ENCODE measurements at regions not wholly inside any gene's neighbourhood (a gene's known extent, or its start where the extent isn't known, plus 50 kb on each side); places are given as distances from the start of the nearest gene placed in this dataset.

- no peak overlapping the region for H3K27ac ChIP-seq
- TF ChIP-seq ZFX (IDR thresholded peaks at IDR 0.05; ENCODE audit: borderline replicate concordance) (no peak), CTCF (IDR thresholded peaks at IDR 0.05) (no peak)
Measured at GRCh38 chr6:139851206-139851605, 476.8 kb upstream of the CITED2 start.

- no peak overlapping the region for H3K27ac ChIP-seq
- TF ChIP-seq CTCF (IDR thresholded peaks at IDR 0.05) (no peak), ZFX (IDR thresholded peaks at IDR 0.05; ENCODE audit: borderline replicate concordance) (no peak)
Measured at GRCh38 chr6:139850512-139850911, 476.1 kb upstream of the CITED2 start.

- H3K27ac ChIP-seq: no peak overlapping the region
- TF ChIP-seq ZFX (IDR thresholded peaks at IDR 0.05; ENCODE audit: borderline replicate concordance) (no peak), CTCF (IDR thresholded peaks at IDR 0.05) (no peak)
Measured at GRCh38 chr6:139847457-139847813, 473.0 kb upstream of the CITED2 start.

GRCh38 chr6:139846538-139847456 lies 472.3 kb upstream of the CITED2 start:
- TF ChIP-seq ZFX (IDR thresholded peaks at IDR 0.05; ENCODE audit: borderline replicate concordance): no peak
- no peak for TF ChIP-seq CTCF (IDR thresholded peaks at IDR 0.05)
- no peak overlapping the region for H3K27ac ChIP-seq

GRCh38 chr6:139844907-139845306 lies 470.5 kb upstream of the CITED2 start:
- TF ChIP-seq ZFX (IDR thresholded peaks at IDR 0.05; ENCODE audit: borderline replicate concordance) (no peak), CTCF (IDR thresholded peaks at IDR 0.05) (no peak)
- H3K27ac ChIP-seq: no peak overlapping the region

- H3K27ac ChIP-seq: peak overlapping the region; percentile 43
- TF ChIP-seq ZFX (IDR thresholded peaks at IDR 0.05; ENCODE audit: borderline replicate concordance): no peak
Measured at GRCh38 chr6:139841794-139842215, 467.4 kb upstream of the CITED2 start.

- TF ChIP-seq CTCF (IDR thresholded peaks at IDR 0.05) (no peak), ZFX (IDR thresholded peaks at IDR 0.05; ENCODE audit: borderline replicate concordance) (no peak)
- no peak overlapping the region for H3K27ac ChIP-seq
Measured at GRCh38 chr6:139839506-139840156, 465.2 kb upstream of the CITED2 start.
